ENCODE measurements at regions not wholly inside any gene's neighbourhood (a gene's known extent, or its start where the extent isn't known, plus 50 kb on each side); places are given as distances from the start of the nearest gene placed in this dataset.

- no peak for TF ChIP-seq NR2F6 (IDR thresholded peaks at IDR 0.05)
- TF ChIP-seq NR2F6 (CRISPR knock-in tag; IDR thresholded peaks at IDR 0.05): peak; percentile 45; the same call in 1 of the 2 replicates
- peak; percentile 57; the same call in 1 of the 2 replicates for TF ChIP-seq RCOR2 (CRISPR knock-in tag; IDR thresholded peaks at IDR 0.05)
- TF ChIP-seq MIXL1 (CRISPR knock-in tag; IDR thresholded peaks at IDR 0.05): peak; percentile 91
- no peak for TF ChIP-seq PRDM15 (CRISPR knock-in tag; IDR thresholded peaks at IDR 0.05)
- TF ChIP-seq GATAD1 (CRISPR knock-in tag; IDR thresholded peaks at IDR 0.05): peak; percentile 75; the same call in 1 of the 2 replicates
- TF ChIP-seq TEAD3 (CRISPR knock-in tag; optimal IDR thresholded peaks at IDR 0.05; ENCODE audit: borderline replicate concordance): peak; percentile 81
- peak; percentile 35; the same call in 1 of the 2 replicates for TF ChIP-seq CEBPG (CRISPR knock-in tag; IDR thresholded peaks at IDR 0.05)
- 0 out of 2 replicates have a peak, but pooled peaks have one; percentile 47 for TF ChIP-seq MXD3 (CRISPR knock-in tag; IDR thresholded peaks at IDR 0.05)
- no peak for TF ChIP-seq ZNF343 (CRISPR knock-in tag; IDR thresholded peaks at IDR 0.05)
- TF ChIP-seq PHF5A (CRISPR knock-in tag; IDR thresholded peaks at IDR 0.05; ENCODE audit: low read depth, unreplicated experiment): no peak
- TF ChIP-seq MED13 (CRISPR knock-in tag; IDR thresholded peaks at IDR 0.05): no peak
- TF ChIP-seq AHDC1 (CRISPR knock-in tag; IDR thresholded peaks at IDR 0.05; ENCODE audit: borderline replicate concordance): no peak
- no peak for TF ChIP-seq CENPT (CRISPR knock-in tag; IDR thresholded peaks at IDR 0.05; ENCODE audit: low read depth)
- 0 out of 2 replicates have a peak, but pooled peaks have one; percentile 18 for TF ChIP-seq RXRA (CRISPR knock-in tag; IDR thresholded peaks at IDR 0.05)
- no peak for TF ChIP-seq ZFY (CRISPR knock-in tag; IDR thresholded peaks at IDR 0.05)
- no peak for TF ChIP-seq ZBTB46 (CRISPR knock-in tag; IDR thresholded peaks at IDR 0.05; ENCODE audit: borderline replicate concordance)
- no peak for TF ChIP-seq KDM1A (CRISPR knock-in tag; IDR thresholded peaks at IDR 0.05)
- no peak for TF ChIP-seq CHD2 (IDR thresholded peaks at IDR 0.05; ENCODE audit: low read depth, low read length)
- TF ChIP-seq ZFP36 (IDR thresholded peaks at IDR 0.05; ENCODE audit: borderline replicate concordance, low read depth, low read length, partially characterized antibody): no peak
- no peak for TF ChIP-seq HNF4A (CRISPR knock-in tag; IDR thresholded peaks at IDR 0.05)
Observed at GRCh38 chr6:27126815-27127537, 120.5 kb upstream of the PRSS16 start (continued).

Measured in HepG2 (cell line).